Osteoblast (primary cell): ENCODE measurements at regions not wholly inside any gene's neighbourhood (a gene's known extent, or its start where the extent isn't known, plus 50 kb on each side); places are given as distances from the start of the nearest gene placed in this dataset.
A peak's percentile ranks its signal among the peaks of the same experiment; 100 is the strongest.

Experiments used
- DNase-seq: peaks from one replicate; pipeline ENCODE4 v3.0.0; 2011; ENCODE audit warnings: low spot score, mixed read lengths; ENCODE audit not compliant: insufficient read length; ENCODE audit errors: missing footprints
- H2AFZ ChIP-seq: 2 replicates; pipeline ENCODE4 v1.6.0; 2011; ENCODE audit warnings: mild to moderate bottlenecking, low read length
- H3K27ac ChIP-seq: 2 replicates; pipeline ENCODE4 v1.5.1; 2011; ENCODE audit warnings: mild to moderate bottlenecking, low read depth, low read length, moderate library complexity
- H3K27me3 ChIP-seq: 2 replicates; pipeline ENCODE4 v1.6.0; 2012; ENCODE audit warnings: mild to moderate bottlenecking, control low read depth, inconsistent platforms, low read length, moderate library complexity; ENCODE audit not compliant: insufficient read depth
- H3K36me3 ChIP-seq: 2 replicates; pipeline ENCODE4 v1.5.1; 2011; ENCODE audit warnings: mild to moderate bottlenecking, low read length, control low read depth, moderate library complexity; ENCODE audit not compliant: insufficient read depth
- H3K4me1 ChIP-seq: 2 replicates; pipeline ENCODE4 v1.5.1; 2011; ENCODE audit warnings: mild to moderate bottlenecking, low read length, control low read depth, moderate library complexity; ENCODE audit not compliant: insufficient read depth
- H3K4me2 ChIP-seq: 2 replicates; pipeline ENCODE4 v1.6.0; 2011; ENCODE audit warnings: mild to moderate bottlenecking, low read length; ENCODE audit not compliant: insufficient read depth
- H3K4me3 ChIP-seq: fragments of 200-600 bp; sonication (generic); 3 replicates; pipeline ENCODE4 v1.5.1; 2012; ENCODE audit warnings: mild to moderate bottlenecking, low read length, inconsistent platforms; ENCODE audit not compliant: insufficient read depth
- H3K79me2 ChIP-seq: 2 replicates; pipeline ENCODE4 v1.6.0; 2012; ENCODE audit warnings: mild to moderate bottlenecking, low read length, control low read depth, inconsistent platforms; ENCODE audit not compliant: insufficient read depth
- H3K9me3 ChIP-seq: 2 replicates; pipeline ENCODE4 v1.5.1; 2011; ENCODE audit warnings: low read depth, low read length, control low read depth
- H4K20me1 ChIP-seq: 2 replicates; pipeline ENCODE4 v1.6.0; 2012; ENCODE audit warnings: mild to moderate bottlenecking, low read length, control low read depth; ENCODE audit not compliant: insufficient read depth
- CTCF ChIP-seq: IDR thresholded peaks from 2 replicates; pipeline ENCODE4 v1.5.1; 2011; ENCODE audit warnings: mild to moderate bottlenecking, low read depth, low read length, moderate library complexity; ENCODE audit errors: extremely low read depth

DNA sequence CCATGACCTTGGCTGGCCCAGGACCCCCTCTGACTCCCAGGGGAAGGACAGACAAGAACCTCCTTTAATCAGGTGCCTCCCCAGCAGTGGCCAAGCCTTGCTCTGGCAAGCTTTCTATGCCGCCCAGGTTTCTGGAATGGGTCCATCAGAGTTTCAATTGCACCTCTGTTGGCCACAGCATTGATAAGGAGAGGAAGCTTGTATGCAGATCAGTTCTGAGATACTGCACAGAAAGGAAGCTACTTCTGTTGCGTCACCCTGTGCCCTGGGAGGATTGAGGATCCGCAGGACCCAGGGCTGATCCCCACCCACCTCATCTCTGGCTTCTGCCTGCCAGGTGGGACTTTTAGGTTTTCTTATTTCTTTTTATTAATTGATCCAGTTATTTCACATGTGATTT lies 167.2 kb downstream of the TFAP2C start:
- H2AFZ ChIP-seq = no peak overlapping the region
- H3K79me2 ChIP-seq = no peaks in the 10 kb centered on the region
- H3K27ac ChIP-seq = no peak overlapping the region
- H3K4me2 ChIP-seq = no peak overlapping the region
- no peaks in the 10 kb centered on the region for H3K27me3 ChIP-seq
- no peaks in the 10 kb centered on the region for H4K20me1 ChIP-seq
- DNase-seq = no peak
- TF ChIP-seq CTCF = no peak
- H3K36me3 ChIP-seq = no peaks in the 10 kb centered on the region
- H3K9me3 ChIP-seq = no peaks in the 10 kb centered on the region
- no peaks in the 10 kb centered on the region for H3K4me1 ChIP-seq
- no peak overlapping the region for H3K4me3 ChIP-seq

- Histone ChIP-seq H3K4me3 (no peak overlapping the region), H4K20me1 (no peaks in the 10 kb centered on the region), H2AFZ (no peak overlapping the region), H3K4me1 (no peaks in the 10 kb centered on the region), H3K27ac (no peak overlapping the region), H3K9me3 (no peaks in the 10 kb centered on the region), H3K79me2 (no peaks in the 10 kb centered on the region), H3K27me3 (no peaks in the 10 kb centered on the region), H3K36me3 (no peaks in the 10 kb centered on the region), H3K4me2 (no peak overlapping the region)
- no peak for DNase-seq
- no peak for TF ChIP-seq CTCF
Measured at GRCh38 chr20:56797023-56797422, 167.9 kb downstream of the TFAP2C start.

DNA sequence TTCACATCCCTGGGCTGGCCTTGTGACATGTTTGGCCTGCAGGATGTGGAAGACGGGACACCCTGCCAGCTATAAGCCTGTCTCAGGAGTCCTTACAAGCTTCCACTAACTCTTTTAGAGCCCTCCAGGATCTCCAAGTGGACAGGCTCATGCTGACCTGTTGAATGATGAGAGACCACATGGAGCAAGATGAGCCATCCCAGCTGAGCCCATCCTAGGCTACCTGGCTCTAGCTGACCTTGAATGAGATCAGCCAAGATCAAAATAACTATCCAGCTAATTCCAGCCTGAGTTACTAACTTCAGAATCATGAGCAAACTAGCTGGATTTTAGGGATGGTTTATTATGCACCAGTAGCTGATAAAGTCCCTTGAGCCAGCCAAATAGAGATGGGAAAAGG lies 169.5 kb downstream of the TFAP2C start:
- no peaks in the 10 kb centered on the region for H3K36me3 ChIP-seq
- no peaks in the 10 kb centered on the region for H3K79me2 ChIP-seq
- H3K27ac ChIP-seq = no peak overlapping the region
- H3K9me3 ChIP-seq = no peaks in the 10 kb centered on the region
- DNase-seq = no peak
- no peaks in the 10 kb centered on the region for H4K20me1 ChIP-seq
- peaks cover 7% of the 10 kb centered on the region for H3K4me1 ChIP-seq
- TF ChIP-seq CTCF = no peak
- H3K4me3 ChIP-seq = no peak overlapping the region
- no peaks in the 10 kb centered on the region for H3K27me3 ChIP-seq
- H3K4me2 ChIP-seq = no peak overlapping the region
- H2AFZ ChIP-seq = no peak overlapping the region

- Histone ChIP-seq H4K20me1 (no peaks in the 10 kb centered on the region), H3K36me3 (no peaks in the 10 kb centered on the region), H3K4me3 (no peak overlapping the region), H3K9me3 (no peaks in the 10 kb centered on the region), H3K4me1 (peaks cover 7% of the 10 kb centered on the region), H3K4me2 (no peak overlapping the region), H3K79me2 (no peaks in the 10 kb centered on the region), H2AFZ (no peak overlapping the region), H3K27me3 (no peaks in the 10 kb centered on the region), H3K27ac (no peak overlapping the region)
- DNase-seq = peak; percentile 38
- TF ChIP-seq CTCF = no peak
Measured at GRCh38 chr20:56799187-56799586, 170.1 kb downstream of the TFAP2C start.
